Thoracic aorta (tissue), 2 donors: ENCODE measurements at regions not wholly inside any gene's neighbourhood (a gene's known extent, or its start where the extent isn't known, plus 50 kb on each side); places are given as distances from the start of the nearest gene placed in this dataset.

Experiments used
- ATAC-seq: fragments of 150-250 bp; one replicate; pipeline ENCODE4 v1.8.0; 2017; ENCODE audit warnings: low read depth; ENCODE audit not compliant: insufficient number of reproducible peaks, low FRiP score
- DNase-seq: peaks from one replicate; pipeline ENCODE4 v3.0.0-alpha.2; 2020; ENCODE audit warnings: low spot score
- H3K27ac ChIP-seq, 2 donors: fragments of 200-600 bp; sonication (generic); 1 replicate in 1 of 2; 2 replicates in 1 of 2; pipeline ENCODE4 v1.5.1; 2016; ENCODE audit warnings: mild to moderate bottlenecking in 2 of 2, moderate library complexity in 2 of 2
- H3K27me3 ChIP-seq: fragments of 200-600 bp; sonication (generic); replicated peaks from 2 replicates; pipeline ENCODE4 v1.6.0; 2016; ENCODE audit warnings: mild to moderate bottlenecking; ENCODE audit not compliant: insufficient read depth
- H3K36me3 ChIP-seq: fragments of 200-600 bp; sonication (generic); one replicate; pipeline ENCODE4 v1.5.1; 2016
- H3K4me1 ChIP-seq, 2 donors: fragments of 200-600 bp; sonication (generic); 1 replicate in 1 of 2; 2 replicates in 1 of 2; pipeline versions ENCODE4 v1.5.1 to v1.6.0; 2016; ENCODE audit warnings: low read depth in 2 of 2, mild to moderate bottlenecking in 1 of 2; ENCODE audit not compliant: control insufficient read depth in 1 of 2
- H3K4me3 ChIP-seq: fragments of 200-600 bp; sonication (generic); 2 replicates; pipeline ENCODE4 v1.5.1; 2016; ENCODE audit warnings: mild to moderate bottlenecking
- H3K9me3 ChIP-seq: fragments of 200-600 bp; sonication (generic); 2 replicates; pipeline ENCODE4 v1.5.1; 2016
- CTCF ChIP-seq: fragments of 200-600 bp; sonication (generic); IDR thresholded peaks from one replicate; pipeline ENCODE4 v1.5.1; 2019; ENCODE audit warnings: antibody characterized with exemption

- H3K9me3 ChIP-seq, result no peaks in the 10 kb centered on the region
- peak overlapping the region; percentile 68 for H3K4me3 ChIP-seq
- H3K27me3 ChIP-seq, result no peaks in the 10 kb centered on the region
- no peaks in the 10 kb centered on the region for H3K36me3 ChIP-seq
- no peak for TF ChIP-seq CTCF
- H3K4me1 ChIP-seq, result peaks cover 0 to 22% of the 10 kb centered on the region in 2 donors
- DNase-seq, result no peak
- H3K27ac ChIP-seq, result no peak overlapping the region
- ATAC-seq, result no peak
Measured at GRCh38 chr12:91381309-91381804, 198.7 kb upstream of the DCN start.

GRCh38 chr12:91380631-91381030 is 198.0 kb upstream of the DCN start:
- ATAC-seq (no peak), DNase-seq (no peak)
- no peak overlapping the region for H3K27ac ChIP-seq
- peak overlapping the region; percentile 68 for H3K4me3 ChIP-seq
- H3K27me3 ChIP-seq, result no peaks in the 10 kb centered on the region
- TF ChIP-seq CTCF, result no peak
- H3K36me3 ChIP-seq, result no peaks in the 10 kb centered on the region
- H3K9me3 ChIP-seq, result no peaks in the 10 kb centered on the region
- H3K4me1 ChIP-seq, result peaks cover 0 to 22% of the 10 kb centered on the region in 2 donors

- no peaks in the 10 kb centered on the region for H3K27me3 ChIP-seq
- DNase-seq (no peak), ATAC-seq (no peak)
- H3K4me3 ChIP-seq, result no peak overlapping the region
- no peaks in the 10 kb centered on the region for H3K9me3 ChIP-seq
- no peak for TF ChIP-seq CTCF
- no peak overlapping the region for H3K27ac ChIP-seq
- H3K36me3 ChIP-seq, result no peaks in the 10 kb centered on the region
- H3K4me1 ChIP-seq, result peaks cover 0 to 14% of the 10 kb centered on the region in 2 donors
Measured at GRCh38 chr12:91379051-91379775, 196.6 kb upstream of the DCN start.

GRCh38 chr12:91377436-91377835 is 194.8 kb upstream of the DCN start:
- no peaks in the 10 kb centered on the region for H3K9me3 ChIP-seq
- no peak overlapping the region for H3K27ac ChIP-seq
- H3K27me3 ChIP-seq, result no peaks in the 10 kb centered on the region
- ATAC-seq (no peak), DNase-seq (no peak)
- no peak for TF ChIP-seq CTCF
- H3K36me3 ChIP-seq, result no peaks in the 10 kb centered on the region
- H3K4me3 ChIP-seq, result no peak overlapping the region
- peaks cover 0 to 8% of the 10 kb centered on the region in 2 donors for H3K4me1 ChIP-seq

- no peaks in the 10 kb centered on the region for H3K9me3 ChIP-seq
- H3K4me3 ChIP-seq, result no peak overlapping the region
- no peak overlapping the region for H3K27ac ChIP-seq
- no peak for TF ChIP-seq CTCF
- ATAC-seq (no peak), DNase-seq (no peak)
- no peaks in the 10 kb centered on the region for H3K27me3 ChIP-seq
- H3K36me3 ChIP-seq, result no peaks in the 10 kb centered on the region
- H3K4me1 ChIP-seq, result no peaks in the 10 kb centered on the region
Measured at GRCh38 chr12:91373086-91373485, 190.5 kb upstream of the DCN start.
